GM12878 (cell line): ENCODE measurements at regions not wholly inside any gene's neighbourhood (a gene's known extent, or its start where the extent isn't known, plus 50 kb on each side); places are given as distances from the start of the nearest gene placed in this dataset.

ENCODE experiments used
- ATAC-seq: fragments of 200-7000 bp; cut with Tn5 transposase; 3 replicates; pipeline ENCODE4 v1.9.1; 2020; ENCODE audit warnings: mild to moderate bottlenecking, moderate library complexity
- BruUV-seq: library from RNA; stranded (reverse); fragments of 400-500 nt; replicated peaks from 2 replicates; lab custom pipeline; 2021; lab: Mats Ljungman, UMichigan
- CTCF ChIA-PET: fragments of 300-600 bp; sonication (Branson Sonifier 250); formaldehyde crosslinking; extraction: SDS; loops from one replicate; lab custom pipeline; 2021; ENCODE audit warnings: inconsistent platforms; lab: Yijun Ruan, JAX
- POLR2A ChIA-PET: fragments of 350-600 bp; formaldehyde crosslinking; extraction: SDS; loops from one replicate; lab custom pipeline; 2021; ENCODE audit warnings: inconsistent platforms; lab: Charles Lee
- RAD21 ChIA-PET: fragments of 300-600 bp; sonication (Branson Sonifier 250); formaldehyde crosslinking; loops from one replicate; lab custom pipeline; 2023; ENCODE audit warnings: antibody characterized with exemption; ENCODE audit not compliant: unreplicated experiment; lab: Charles Lee
- SMC1A ChIA-PET: fragments of 300-600 bp; sonication (Branson Sonifier 250); formaldehyde crosslinking; loops from one replicate; lab custom pipeline; 2023; ENCODE audit not compliant: unreplicated experiment, uncharacterized antibody; lab: Charles Lee
- DNase-seq: peaks from one replicate; pipeline ENCODE4 v3.0.0-alpha.2; 2011; ENCODE audit warnings: low read depth, low spot score
- FAIRE-seq: peaks from 3 replicates; lab custom pipeline; 2011; peaks lifted over from hg19 to GRCh38; lab: Jason Lieb, UNC
- H2AFZ ChIP-seq: 2 replicates; pipeline ENCODE4 v1.6.0; 2011; ENCODE audit warnings: low read depth, low read length, control low read depth; ENCODE audit not compliant: control insufficient read depth
- H3K27ac ChIP-seq: 2 replicates; pipeline ENCODE4 v1.5.1; 2011; ENCODE audit warnings: control low read depth; ENCODE audit not compliant: control insufficient read depth, insufficient read depth
- H3K27me3 ChIP-seq, 2 experiments: replicated peaks in 1 of 2; 2 replicates each; pipeline versions ENCODE4 v1.6.0 to v1.6.1; 2011; ENCODE audit warnings: low read length in 1 of 2; ENCODE audit not compliant: control insufficient read depth in 2 of 2, insufficient read depth in 2 of 2
- H3K36me3 ChIP-seq, 2 experiments: 2 replicates each; pipeline ENCODE4 v1.5.1; 2011; ENCODE audit warnings: low read length in 1 of 2; ENCODE audit not compliant: control insufficient read depth in 2 of 2, insufficient read depth in 2 of 2
- H3K4me1 ChIP-seq: 2 replicates; pipeline ENCODE4 v1.6.1; 2011; ENCODE audit warnings: mild to moderate bottlenecking, low read length, moderate library complexity, mixed read lengths; ENCODE audit not compliant: control insufficient read depth, insufficient read depth
- H3K4me2 ChIP-seq: 2 replicates; pipeline ENCODE4 v1.6.0; 2011; ENCODE audit warnings: control low read depth; ENCODE audit not compliant: control insufficient read depth, insufficient read depth
- H3K4me3 ChIP-seq: fragments of 200-600 bp; sonication (generic); 2 replicates; pipeline ENCODE4 v1.5.1; 2016
- H3K79me2 ChIP-seq: 2 replicates; pipeline ENCODE4 v1.6.0; 2011; ENCODE audit warnings: low read length; ENCODE audit not compliant: control insufficient read depth, insufficient read depth
- H3K9ac ChIP-seq: 2 replicates; pipeline ENCODE4 v1.8.0; 2011; ENCODE audit warnings: low read length, control low read depth, mixed read lengths; ENCODE audit not compliant: control insufficient read depth, insufficient read depth
- H3K9me3 ChIP-seq: replicated peaks from 3 replicates; pipeline ENCODE4 v1.5.1; 2011; ENCODE audit warnings: mild to moderate bottlenecking, low read length; ENCODE audit not compliant: control insufficient read depth, insufficient read depth
- H4K20me1 ChIP-seq: 2 replicates; pipeline ENCODE4 v1.6.0; 2011; ENCODE audit not compliant: control insufficient read depth, insufficient read depth
- BACH1 ChIP-seq: fragments of 450-650 bp; IDR thresholded peaks from 2 replicates; pipeline ENCODE4 v1.6.1; 2017; ENCODE audit warnings: mild to moderate bottlenecking, borderline replicate concordance
- EGR1 ChIP-seq, 2 experiments: IDR thresholded peaks; 1 replicate in 1 of 2; 2 replicates in 1 of 2; pipeline ENCODE4 v1.6.1; 2011 to 2012; ENCODE audit warnings: low read depth in 2 of 2, low read length in 2 of 2, borderline replicate concordance in 1 of 2, mild to moderate bottlenecking in 1 of 2, moderate library complexity in 1 of 2
- ETV6 ChIP-seq, 2 experiments: fragments of 450-650 bp in 1 of 2; IDR thresholded peaks in 1 of 2; conservative IDR thresholded peaks in 1 of 2; 2 replicates each; pipeline ENCODE4 v1.6.1; 2014; ENCODE audit warnings: antibody characterized with exemption in 1 of 2, borderline replicate concordance in 1 of 2, low read depth in 1 of 2, mild to moderate bottlenecking in 1 of 2, moderate library complexity in 1 of 2
- EZH2 ChIP-seq: IDR thresholded peaks from 2 replicates; pipeline ENCODE4 v1.6.1; 2012; ENCODE audit warnings: low read depth, mild to moderate bottlenecking, control low read depth, inconsistent platforms, low read length, borderline replicate concordance; ENCODE audit not compliant: control insufficient read depth
- FOS ChIP-seq: IDR thresholded peaks from 3 replicates; pipeline ENCODE4 v1.6.1; 2011; ENCODE audit warnings: borderline replicate concordance; ENCODE audit not compliant: insufficient read length; ENCODE audit errors: extremely low read depth
- GATAD2B ChIP-seq: fragments of 450-650 bp; conservative IDR thresholded peaks from 2 replicates; pipeline ENCODE4 v1.6.1; 2017; ENCODE audit warnings: low read depth, mild to moderate bottlenecking, moderate library complexity
- IRF4 ChIP-seq: IDR thresholded peaks from 2 replicates; pipeline ENCODE4 v1.6.1; 2011; ENCODE audit warnings: low read depth, low read length
- JUND ChIP-seq: IDR thresholded peaks from 2 replicates; pipeline ENCODE4 v1.6.1; 2012; ENCODE audit warnings: low read depth, mild to moderate bottlenecking, low read length, improper control_type of control experiment, moderate library complexity
- MEF2A ChIP-seq: IDR thresholded peaks from 2 replicates; pipeline ENCODE4 v1.6.1; 2011; ENCODE audit warnings: low read depth, mild to moderate bottlenecking, low read length, moderate library complexity; ENCODE audit not compliant: insufficient read depth
- POLR2A ChIP-seq: IDR thresholded peaks from 2 replicates; pipeline ENCODE4 v1.6.1; 2011; ENCODE audit warnings: low read depth, mild to moderate bottlenecking, low read length
- POU2F2 ChIP-seq: IDR thresholded peaks from 3 replicates; pipeline ENCODE4 v1.6.1; 2011; ENCODE audit warnings: low read depth, mild to moderate bottlenecking, low read length, borderline replicate concordance
- RFX5 ChIP-seq: IDR thresholded peaks from 2 replicates; pipeline ENCODE4 v1.6.1; 2011; ENCODE audit warnings: low read depth, low read length, improper control_type of control experiment
- SREBF1 ChIP-seq: IDR thresholded peaks from 2 replicates; pipeline ENCODE4 v1.6.1; 2012; ENCODE audit warnings: mild to moderate bottlenecking, low read length
- STAT1 ChIP-seq: fragments of 450-650 bp; conservative IDR thresholded peaks from 2 replicates; pipeline ENCODE4 v1.6.1; 2014; ENCODE audit warnings: antibody characterized with exemption, mild to moderate bottlenecking
- ZSCAN29 ChIP-seq: fragments of 450-650 bp; IDR thresholded peaks from 2 replicates; pipeline ENCODE4 v1.6.1; 2017; ENCODE audit warnings: mild to moderate bottlenecking, moderate library complexity
- WGBS: methylation state at CpG from one replicate; pipeline ENCODE4 v1.1.6; 2016; ENCODE audit warnings: low lambda C conversion rate; ENCODE audit not compliant: insufficient replicate concordance, insufficient coverage; ENCODE audit errors: missing lambda C conversion rate; 5-methylcytosine and 5-hydroxymethylcytosine counted together
- in situ Hi-C: fragments of 300-500 bp; cut with MboI; formaldehyde crosslinking; loops from 9 replicates; pipeline ENCODE4 v1.14.3; 2018; ENCODE audit warnings: mixed read lengths
- intact Hi-C: fragments of 100-400 bp; cut with micrococcal nuclease; formaldehyde crosslinking; loops from one replicate; pipeline ENCODE4 v1.14.2; 2022; ENCODE audit not compliant: unreplicated experiment
- TF ChIP-seq, protein P1 (sequence below): IDR thresholded peaks from 2 replicates; pipeline ENCODE4 v1.6.1; 2012; ENCODE audit warnings: low read length, inconsistent platforms
- TF ChIP-seq, protein P2 (sequence below): fragments of 450-650 bp; formaldehyde crosslinking; IDR thresholded peaks from 2 replicates; pipeline ENCODE4 v1.5.0; 2022; ENCODE audit warnings: mild to moderate bottlenecking, missing genetic modification characterization

DNA sequence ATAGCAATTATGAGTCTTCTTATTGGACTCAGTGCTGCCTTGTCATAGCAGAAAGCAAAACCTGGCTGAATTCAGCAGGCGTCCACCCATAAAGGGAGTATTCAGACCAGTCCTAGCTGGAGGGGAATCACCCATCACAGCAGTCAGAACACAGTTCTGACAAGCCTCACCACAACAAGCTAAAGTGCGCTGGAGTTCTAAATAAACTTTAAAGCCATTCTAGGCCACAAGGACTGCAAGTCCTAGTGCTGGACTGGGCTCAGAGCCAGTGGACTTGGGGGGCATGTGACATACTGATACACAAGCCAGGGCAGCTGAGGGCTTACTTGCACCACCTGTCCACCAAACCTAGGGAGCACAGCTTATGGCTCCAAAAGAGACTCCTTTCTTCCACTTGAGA, 115.3 kb upstream of the PCSK5 start:
- intact Hi-C loops (no loop called here), in situ Hi-C loops (no loop called here)
- SMC1A ChIA-PET = no interaction called here
- Histone ChIP-seq H3K27ac (no peak overlapping the region), H3K79me2 (no peaks in the 10 kb centered on the region), H3K36me3 (no peaks in the 10 kb centered on the region), H3K4me1 (no peaks in the 10 kb centered on the region), H4K20me1 (no peaks in the 10 kb centered on the region), H2AFZ (no peak overlapping the region), H3K27me3 (no peaks in the 10 kb centered on the region), H3K4me2 (no peak overlapping the region), H3K9me3 (no peaks in the 10 kb centered on the region), H3K9ac (no peak overlapping the region), H3K4me3 (no peak overlapping the region)
- CTCF ChIA-PET = no interaction called here
- FAIRE-seq = no peak
- DNase-seq = no peak
- peak; percentile 31; the same call in 2 of the 3 replicates for ATAC-seq
- 48% methylated on average over 2 of the region's 2 CpGs for WGBS
- POLR2A ChIA-PET = no interaction called here
- no TSS peak for BruUV-seq
- RAD21 ChIA-PET = no interaction called here
- no peak for TF ChIP-seq FOS
- no peak for TF ChIP-seq GATAD2B
- TF ChIP-seq ZSCAN29 = no peak
- no peak for TF ChIP-seq IRF4
- no peak for TF ChIP-seq STAT1
- no peak for TF ChIP-seq POLR2A
- TF ChIP-seq SREBF1 = no peak
- no peak for TF ChIP-seq POU2F2
- TF ChIP-seq JUND = no peak
- TF ChIP-seq EGR1 (IDR thresholded peaks at IDR 0.05; ENCODE audit: borderline replicate concordance in 1 of 2, low read depth in 2 of 2, low read length in 2 of 2) = no peak
- TF ChIP-seq, protein P1, sequence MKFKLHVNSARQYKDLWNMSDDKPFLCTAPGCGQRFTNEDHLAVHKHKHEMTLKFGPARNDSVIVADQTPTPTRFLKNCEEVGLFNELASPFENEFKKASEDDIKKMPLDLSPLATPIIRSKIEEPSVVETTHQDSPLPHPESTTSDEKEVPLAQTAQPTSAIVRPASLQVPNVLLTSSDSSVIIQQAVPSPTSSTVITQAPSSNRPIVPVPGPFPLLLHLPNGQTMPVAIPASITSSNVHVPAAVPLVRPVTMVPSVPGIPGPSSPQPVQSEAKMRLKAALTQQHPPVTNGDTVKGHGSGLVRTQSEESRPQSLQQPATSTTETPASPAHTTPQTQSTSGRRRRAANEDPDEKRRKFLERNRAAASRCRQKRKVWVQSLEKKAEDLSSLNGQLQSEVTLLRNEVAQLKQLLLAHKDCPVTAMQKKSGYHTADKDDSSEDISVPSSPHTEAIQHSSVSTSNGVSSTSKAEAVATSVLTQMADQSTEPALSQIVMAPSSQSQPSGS = no peak
- TF ChIP-seq EZH2 = no peak
- TF ChIP-seq ETV6 (conservative IDR thresholded peaks at IDR 0.05 in 1 of 2, IDR thresholded peaks at IDR 0.05 in 1 of 2; ENCODE audit: borderline replicate concordance in 1 of 2, low read depth in 1 of 2) = no peak
- no peak for TF ChIP-seq MEF2A
- no peak for TF ChIP-seq BACH1
- no peak for TF ChIP-seq RFX5
- TF ChIP-seq, protein P2, sequence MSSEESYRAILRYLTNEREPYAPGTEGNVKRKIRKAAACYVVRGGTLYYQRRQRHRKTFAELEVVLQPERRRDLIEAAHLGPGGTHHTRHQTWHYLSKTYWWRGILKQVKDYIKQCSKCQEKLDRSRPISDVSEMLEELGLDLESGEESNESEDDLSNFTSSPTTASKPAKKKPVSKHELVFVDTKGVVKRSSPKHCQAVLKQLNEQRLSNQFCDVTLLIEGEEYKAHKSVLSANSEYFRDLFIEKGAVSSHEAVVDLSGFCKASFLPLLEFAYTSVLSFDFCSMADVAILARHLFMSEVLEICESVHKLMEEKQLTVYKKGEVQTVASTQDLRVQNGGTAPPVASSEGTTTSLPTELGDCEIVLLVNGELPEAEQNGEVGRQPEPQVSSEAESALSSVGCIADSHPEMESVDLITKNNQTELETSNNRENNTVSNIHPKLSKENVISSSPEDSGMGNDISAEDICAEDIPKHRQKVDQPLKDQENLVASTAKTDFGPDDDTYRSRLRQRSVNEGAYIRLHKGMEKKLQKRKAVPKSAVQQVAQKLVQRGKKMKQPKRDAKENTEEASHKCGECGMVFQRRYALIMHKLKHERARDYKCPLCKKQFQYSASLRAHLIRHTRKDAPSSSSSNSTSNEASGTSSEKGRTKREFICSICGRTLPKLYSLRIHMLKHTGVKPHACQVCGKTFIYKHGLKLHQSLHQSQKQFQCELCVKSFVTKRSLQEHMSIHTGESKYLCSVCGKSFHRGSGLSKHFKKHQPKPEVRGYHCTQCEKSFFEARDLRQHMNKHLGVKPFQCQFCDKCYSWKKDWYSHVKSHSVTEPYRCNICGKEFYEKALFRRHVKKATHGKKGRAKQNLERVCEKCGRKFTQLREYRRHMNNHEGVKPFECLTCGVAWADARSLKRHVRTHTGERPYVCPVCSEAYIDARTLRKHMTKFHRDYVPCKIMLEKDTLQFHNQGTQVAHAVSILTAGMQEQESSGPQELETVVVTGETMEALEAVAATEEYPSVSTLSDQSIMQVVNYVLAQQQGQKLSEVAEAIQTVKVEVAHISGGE = no peak
